ENCODE measurements at regions not wholly inside any gene's neighbourhood (a gene's known extent, or its start where the extent isn't known, plus 50 kb on each side); places are given as distances from the start of the nearest gene placed in this dataset.

DNA sequence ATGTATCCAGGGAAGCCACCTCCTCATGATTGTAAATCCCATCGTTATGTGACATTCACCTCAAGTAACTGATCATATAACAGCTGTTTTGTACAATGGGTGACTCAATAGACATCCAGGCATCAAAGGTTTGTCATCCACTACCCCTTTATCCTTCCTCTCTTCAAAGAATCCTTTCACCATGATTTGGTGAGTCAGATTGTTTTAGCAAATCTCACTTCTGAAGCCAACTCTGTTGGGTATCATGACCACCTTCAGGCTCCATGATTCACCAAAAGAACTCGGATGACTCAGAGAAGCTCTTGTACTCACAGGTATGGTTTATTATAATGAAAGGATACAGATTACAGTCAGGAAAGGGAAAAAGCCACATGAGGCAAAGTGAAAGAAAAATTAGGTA lies 132.1 kb downstream of the PWWP3B start:
- TF ChIP-seq, protein P1, sequence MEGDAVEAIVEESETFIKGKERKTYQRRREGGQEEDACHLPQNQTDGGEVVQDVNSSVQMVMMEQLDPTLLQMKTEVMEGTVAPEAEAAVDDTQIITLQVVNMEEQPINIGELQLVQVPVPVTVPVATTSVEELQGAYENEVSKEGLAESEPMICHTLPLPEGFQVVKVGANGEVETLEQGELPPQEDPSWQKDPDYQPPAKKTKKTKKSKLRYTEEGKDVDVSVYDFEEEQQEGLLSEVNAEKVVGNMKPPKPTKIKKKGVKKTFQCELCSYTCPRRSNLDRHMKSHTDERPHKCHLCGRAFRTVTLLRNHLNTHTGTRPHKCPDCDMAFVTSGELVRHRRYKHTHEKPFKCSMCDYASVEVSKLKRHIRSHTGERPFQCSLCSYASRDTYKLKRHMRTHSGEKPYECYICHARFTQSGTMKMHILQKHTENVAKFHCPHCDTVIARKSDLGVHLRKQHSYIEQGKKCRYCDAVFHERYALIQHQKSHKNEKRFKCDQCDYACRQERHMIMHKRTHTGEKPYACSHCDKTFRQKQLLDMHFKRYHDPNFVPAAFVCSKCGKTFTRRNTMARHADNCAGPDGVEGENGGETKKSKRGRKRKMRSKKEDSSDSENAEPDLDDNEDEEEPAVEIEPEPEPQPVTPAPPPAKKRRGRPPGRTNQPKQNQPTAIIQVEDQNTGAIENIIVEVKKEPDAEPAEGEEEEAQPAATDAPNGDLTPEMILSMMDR (IDR thresholded peaks at IDR 0.05 in 8 of 11, conservative IDR thresholded peaks at IDR 0.05 in 3 of 11) = no peak
- no peak for TF ChIP-seq POLR2A (IDR thresholded peaks at IDR 0.05)
